ENCODE measurements at regions not wholly inside any gene's neighbourhood (a gene's known extent, or its start where the extent isn't known, plus 50 kb on each side); places are given as distances from the start of the nearest gene placed in this dataset.

DNA sequence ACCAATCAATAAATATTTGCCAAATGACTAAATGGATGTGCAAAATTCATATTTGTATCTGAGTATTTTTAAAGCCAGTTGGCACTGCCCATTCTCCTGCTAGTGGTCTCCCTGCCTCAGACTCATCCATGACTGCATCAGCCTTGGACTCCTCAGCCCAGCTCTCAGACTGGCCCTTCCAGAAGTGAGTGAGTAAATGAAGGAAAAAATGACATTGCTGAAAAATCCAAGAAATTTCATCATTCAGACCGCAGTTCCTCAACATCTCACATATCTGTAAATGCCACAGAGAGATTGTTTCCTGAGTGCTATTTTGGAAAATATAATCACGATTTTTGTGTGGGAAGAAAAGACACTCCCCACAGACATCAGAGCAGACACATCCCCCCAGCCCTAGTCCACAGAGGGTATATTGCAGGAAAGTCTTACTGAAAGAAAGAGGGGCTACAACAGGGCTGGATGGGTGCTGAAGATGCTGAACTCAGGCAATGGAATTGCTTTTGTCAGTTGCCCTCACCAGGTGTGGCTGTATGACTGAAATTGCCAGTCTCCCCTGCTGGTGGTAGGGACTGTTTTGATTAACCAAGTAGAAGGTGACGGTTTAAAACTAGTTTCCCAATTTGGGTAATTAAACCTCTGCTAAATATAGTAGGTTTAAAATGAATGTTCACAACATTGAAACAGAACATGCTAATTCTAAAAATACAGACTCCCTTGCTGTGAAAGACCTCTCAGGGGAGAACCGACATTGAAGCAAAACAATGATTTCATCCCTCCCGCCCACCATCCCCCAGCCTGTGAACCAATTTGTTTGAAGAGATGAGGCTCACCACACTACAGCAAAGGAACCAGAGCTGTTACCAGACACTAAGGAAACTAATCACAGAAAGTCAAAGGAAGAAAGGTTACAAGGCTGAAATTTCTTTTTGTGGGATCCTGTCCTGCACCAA, 158.8 kb downstream of the DEPDC1B start:
- Histone ChIP-seq H3K79me2 (ENCODE audit: insufficient read depth, low read length) (no peaks in the 10 kb centered on the region), H3K4me2 (ENCODE audit: low read depth, low read length) (0 out of 2 replicates have a peak overlapping the region, but pooled peaks have one; percentile 26), H3K4me3 (replicated peaks in 1 of 3; ENCODE audit: insufficient read depth in 1 of 3, low read depth in 2 of 3, low read length in 3 of 3) (no peak overlapping the region), H3K9ac (ENCODE audit: insufficient read depth, low read depth, low read length) (no peak overlapping the region; the same call in 1 of the 2 replicates), H3K36me3 (replicated peaks in 1 of 2; ENCODE audit: control insufficient read depth in 1 of 2, insufficient read depth in 2 of 2, low read length in 2 of 2) (no peaks in the 10 kb centered on the region), H3K27me3 (ENCODE audit: control insufficient read depth in 1 of 2, insufficient read depth in 2 of 2, low read length in 2 of 2) (no peaks in the 10 kb centered on the region), H2AFZ (ENCODE audit: low read length) (no peak overlapping the region), H3K4me1 (ENCODE audit: insufficient read depth, low read length) (peaks cover 42% of the 10 kb centered on the region), H3K27ac (ENCODE audit: extremely low read length, insufficient read depth, low read length) (peak overlapping the region; percentile 14), H4K20me1 (ENCODE audit: insufficient read depth, low read length) (no peaks in the 10 kb centered on the region), H3K9me3 (ENCODE audit: low read length) (no peaks in the 10 kb centered on the region)
- ATAC-seq (no peak), DNase-seq (ENCODE audit: low spot score) (peak; percentile 32), FAIRE-seq (no peak)
- ChIA-PET CTCF (ENCODE audit: low intra/inter-chr PET ratio, low total read pairs) (no interaction called here), POLR2A (interaction anchor here (1.3 kb wide), 1 partner anchor 8 kb away, joined by 5 read pairs; no protein-coding TSS in a partner anchor)
- intact Hi-C loops (cut with micrococcal nuclease; ENCODE audit: unreplicated experiment): loop anchor here (5.0 kb wide), 1 partner anchor 44 kb away; no protein-coding TSS in a partner anchor
- in situ Hi-C loops (cut with HindIII; ENCODE audit: extremely low pct_ligation_motif_present, low pct_unique_long_range_greater_than_20kb): no loop called here
- WGBS (ENCODE audit: low lambda C conversion rate): 69% methylated on average over 5 of the region's 5 CpGs
- BruUV-seq (replicated peaks): no TSS peak
- no peak for TF ChIP-seq KLF11 (CRISPR knock-in tag; IDR thresholded peaks at IDR 0.05)
- TF ChIP-seq, protein P1, sequence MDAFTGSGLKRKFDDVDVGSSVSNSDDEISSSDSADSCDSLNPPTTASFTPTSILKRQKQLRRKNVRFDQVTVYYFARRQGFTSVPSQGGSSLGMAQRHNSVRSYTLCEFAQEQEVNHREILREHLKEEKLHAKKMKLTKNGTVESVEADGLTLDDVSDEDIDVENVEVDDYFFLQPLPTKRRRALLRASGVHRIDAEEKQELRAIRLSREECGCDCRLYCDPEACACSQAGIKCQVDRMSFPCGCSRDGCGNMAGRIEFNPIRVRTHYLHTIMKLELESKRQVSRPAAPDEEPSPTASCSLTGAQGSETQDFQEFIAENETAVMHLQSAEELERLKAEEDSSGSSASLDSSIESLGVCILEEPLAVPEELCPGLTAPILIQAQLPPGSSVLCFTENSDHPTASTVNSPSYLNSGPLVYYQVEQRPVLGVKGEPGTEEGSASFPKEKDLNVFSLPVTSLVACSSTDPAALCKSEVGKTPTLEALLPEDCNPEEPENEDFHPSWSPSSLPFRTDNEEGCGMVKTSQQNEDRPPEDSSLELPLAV (CRISPR knock-in tag; conservative IDR thresholded peaks at IDR 0.05; ENCODE audit: low read depth): no peak
- no peak for TF ChIP-seq HOXA9 (CRISPR knock-in tag; IDR thresholded peaks at IDR 0.05; ENCODE audit: borderline replicate concordance)
- TF ChIP-seq, protein P2, sequence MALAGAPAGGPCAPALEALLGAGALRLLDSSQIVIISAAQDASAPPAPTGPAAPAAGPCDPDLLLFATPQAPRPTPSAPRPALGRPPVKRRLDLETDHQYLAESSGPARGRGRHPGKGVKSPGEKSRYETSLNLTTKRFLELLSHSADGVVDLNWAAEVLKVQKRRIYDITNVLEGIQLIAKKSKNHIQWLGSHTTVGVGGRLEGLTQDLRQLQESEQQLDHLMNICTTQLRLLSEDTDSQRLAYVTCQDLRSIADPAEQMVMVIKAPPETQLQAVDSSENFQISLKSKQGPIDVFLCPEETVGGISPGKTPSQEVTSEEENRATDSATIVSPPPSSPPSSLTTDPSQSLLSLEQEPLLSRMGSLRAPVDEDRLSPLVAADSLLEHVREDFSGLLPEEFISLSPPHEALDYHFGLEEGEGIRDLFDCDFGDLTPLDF (CRISPR knock-in tag; IDR thresholded peaks at IDR 0.05): no peak
- TF ChIP-seq ZNF766 (CRISPR knock-in tag; IDR thresholded peaks at IDR 0.05; ENCODE audit: borderline replicate concordance): no peak
- no peak for TF ChIP-seq ZNF530 (CRISPR knock-in tag; IDR thresholded peaks at IDR 0.05; ENCODE audit: low read depth)
- TF ChIP-seq SNAPC2 (CRISPR knock-in tag; IDR thresholded peaks at IDR 0.05): no peak
- TF ChIP-seq HDAC6 (IDR thresholded peaks at IDR 0.05; ENCODE audit: low read depth, low read length): no peak
- no peak for TF ChIP-seq CEBPB (IDR thresholded peaks at IDR 0.05; ENCODE audit: borderline replicate concordance, low read depth, low read length)
- TF ChIP-seq NONO (IDR thresholded peaks at IDR 0.05): no peak
- no peak for TF ChIP-seq NONO (CRISPR knock-in tag; conservative IDR thresholded peaks at IDR 0.05)
- TF ChIP-seq THYN1 (CRISPR knock-in tag; IDR thresholded peaks at IDR 0.05; ENCODE audit: borderline replicate concordance, low read depth): no peak
- TF ChIP-seq ZNF101 (CRISPR knock-in tag; IDR thresholded peaks at IDR 0.05; ENCODE audit: borderline replicate concordance, low read depth): no peak
- TF ChIP-seq, protein P3, sequence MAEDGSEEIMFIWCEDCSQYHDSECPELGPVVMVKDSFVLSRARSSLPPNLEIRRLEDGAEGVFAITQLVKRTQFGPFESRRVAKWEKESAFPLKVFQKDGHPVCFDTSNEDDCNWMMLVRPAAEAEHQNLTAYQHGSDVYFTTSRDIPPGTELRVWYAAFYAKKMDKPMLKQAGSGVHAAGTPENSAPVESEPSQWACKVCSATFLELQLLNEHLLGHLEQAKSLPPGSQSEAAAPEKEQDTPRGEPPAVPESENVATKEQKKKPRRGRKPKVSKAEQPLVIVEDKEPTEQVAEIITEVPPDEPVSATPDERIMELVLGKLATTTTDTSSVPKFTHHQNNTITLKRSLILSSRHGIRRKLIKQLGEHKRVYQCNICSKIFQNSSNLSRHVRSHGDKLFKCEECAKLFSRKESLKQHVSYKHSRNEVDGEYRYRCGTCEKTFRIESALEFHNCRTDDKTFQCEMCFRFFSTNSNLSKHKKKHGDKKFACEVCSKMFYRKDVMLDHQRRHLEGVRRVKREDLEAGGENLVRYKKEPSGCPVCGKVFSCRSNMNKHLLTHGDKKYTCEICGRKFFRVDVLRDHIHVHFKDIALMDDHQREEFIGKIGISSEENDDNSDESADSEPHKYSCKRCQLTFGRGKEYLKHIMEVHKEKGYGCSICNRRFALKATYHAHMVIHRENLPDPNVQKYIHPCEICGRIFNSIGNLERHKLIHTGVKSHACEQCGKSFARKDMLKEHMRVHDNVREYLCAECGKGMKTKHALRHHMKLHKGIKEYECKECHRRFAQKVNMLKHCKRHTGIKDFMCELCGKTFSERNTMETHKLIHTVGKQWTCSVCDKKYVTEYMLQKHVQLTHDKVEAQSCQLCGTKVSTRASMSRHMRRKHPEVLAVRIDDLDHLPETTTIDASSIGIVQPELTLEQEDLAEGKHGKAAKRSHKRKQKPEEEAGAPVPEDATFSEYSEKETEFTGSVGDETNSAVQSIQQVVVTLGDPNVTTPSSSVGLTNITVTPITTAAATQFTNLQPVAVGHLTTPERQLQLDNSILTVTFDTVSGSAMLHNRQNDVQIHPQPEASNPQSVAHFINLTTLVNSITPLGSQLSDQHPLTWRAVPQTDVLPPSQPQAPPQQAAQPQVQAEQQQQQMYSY (CRISPR knock-in tag; IDR thresholded peaks at IDR 0.05): no peak
- no peak for TF ChIP-seq DR1 (CRISPR knock-in tag; IDR thresholded peaks at IDR 0.05)
- TF ChIP-seq ZNF564 (CRISPR knock-in tag; IDR thresholded peaks at IDR 0.05): no peak
- no peak for TF ChIP-seq WIZ (CRISPR knock-in tag; IDR thresholded peaks at IDR 0.05)
- no peak for TF ChIP-seq EZH2 (conservative IDR thresholded peaks at IDR 0.05; ENCODE audit: low read depth, low read length)
